ENCODE measurements at regions not wholly inside any gene's neighbourhood (a gene's known extent, or its start where the extent isn't known, plus 50 kb on each side); places are given as distances from the start of the nearest gene placed in this dataset.

- DNase-seq (ENCODE audit: low read depth, low spot score) (no peak), FAIRE-seq (no peak)
- dilution Hi-C loops (cut with MboI; ENCODE audit: extremely low pct_ligation_motif_present, low sequenced_read_pairs), result no loop called here
- Histone ChIP-seq H3K9me1 (ENCODE audit: control insufficient read depth, extremely low read depth, insufficient read depth, low read length) (no peaks in the 10 kb centered on the region), H2AFZ (ENCODE audit: control insufficient read depth, low read length) (no peak overlapping the region), H3K4me2 (ENCODE audit: control insufficient read depth, extremely low read depth, insufficient read depth, low read depth, low read length) (no peak overlapping the region), H3K36me3 (ENCODE audit: control insufficient read depth in 2 of 2, extremely low read depth in 1 of 2, insufficient read depth in 2 of 2, low read length in 2 of 2) (no peaks in the 10 kb centered on the region), H3K9me3 (ENCODE audit: control insufficient read depth, low read depth, low read length) (no peaks in the 10 kb centered on the region), H3K9ac (ENCODE audit: control insufficient read depth, extremely low read depth, insufficient read depth, low read length) (no peak overlapping the region), H3K27me3 (ENCODE audit: control insufficient read depth, extremely low read depth, insufficient read depth, low read length) (no peaks in the 10 kb centered on the region), H4K20me1 (ENCODE audit: control insufficient read depth, extremely low read depth, insufficient read depth, low read length) (no peaks in the 10 kb centered on the region), H3K4me3 (ENCODE audit: control insufficient read depth in 2 of 3, extremely low read depth in 1 of 3, insufficient read depth in 2 of 3, low read depth in 1 of 3, low read length in 3 of 3) (no peak overlapping the region), H3K4me1 (ENCODE audit: control insufficient read depth, extremely low read depth, insufficient read depth, low read length) (peaks cover 4% of the 10 kb centered on the region), H3K27ac (ENCODE audit: control insufficient read depth, insufficient read depth, low read length) (no peak overlapping the region), H3K79me2 (ENCODE audit: control insufficient read depth, insufficient read depth, low read length) (no peaks in the 10 kb centered on the region)
- TF ChIP-seq EZH2 (IDR thresholded peaks at IDR 0.05; ENCODE audit: low read length) (no peak), CTCF (optimal IDR thresholded peaks at IDR 0.05 in 1 of 3, IDR thresholded peaks at IDR 0.05 in 1 of 3, conservative IDR thresholded peaks at IDR 0.05 in 1 of 3; ENCODE audit: extremely low read depth in 1 of 3, insufficient read depth in 2 of 3, low read length in 3 of 3) (no peak)
Observed at GRCh38 chr11:92443199-92443598, 218.6 kb downstream of the FAT3 start.

GRCh38 chr11:92447586-92447985, 223.0 kb downstream of the FAT3 start:
- Histone ChIP-seq H3K79me2 (ENCODE audit: control insufficient read depth, insufficient read depth, low read length) (no peaks in the 10 kb centered on the region), H3K4me2 (ENCODE audit: control insufficient read depth, extremely low read depth, insufficient read depth, low read depth, low read length) (no peak overlapping the region), H2AFZ (ENCODE audit: control insufficient read depth, low read length) (no peak overlapping the region), H3K9ac (ENCODE audit: control insufficient read depth, extremely low read depth, insufficient read depth, low read length) (no peak overlapping the region), H4K20me1 (ENCODE audit: control insufficient read depth, extremely low read depth, insufficient read depth, low read length) (no peaks in the 10 kb centered on the region), H3K4me3 (ENCODE audit: control insufficient read depth in 2 of 3, extremely low read depth in 1 of 3, insufficient read depth in 2 of 3, low read depth in 1 of 3, low read length in 3 of 3) (no peak overlapping the region), H3K4me1 (ENCODE audit: control insufficient read depth, extremely low read depth, insufficient read depth, low read length) (peaks cover 4% of the 10 kb centered on the region), H3K36me3 (ENCODE audit: control insufficient read depth in 2 of 2, extremely low read depth in 1 of 2, insufficient read depth in 2 of 2, low read length in 2 of 2) (no peaks in the 10 kb centered on the region), H3K27ac (ENCODE audit: control insufficient read depth, insufficient read depth, low read length) (no peak overlapping the region), H3K9me3 (ENCODE audit: control insufficient read depth, low read depth, low read length) (no peaks in the 10 kb centered on the region), H3K9me1 (ENCODE audit: control insufficient read depth, extremely low read depth, insufficient read depth, low read length) (no peaks in the 10 kb centered on the region), H3K27me3 (ENCODE audit: control insufficient read depth, extremely low read depth, insufficient read depth, low read length) (no peaks in the 10 kb centered on the region)
- dilution Hi-C loops (cut with MboI; ENCODE audit: extremely low pct_ligation_motif_present, low sequenced_read_pairs), result no loop called here
- FAIRE-seq, result no peak
- TF ChIP-seq CTCF (optimal IDR thresholded peaks at IDR 0.05 in 1 of 3, IDR thresholded peaks at IDR 0.05 in 1 of 3, conservative IDR thresholded peaks at IDR 0.05 in 1 of 3; ENCODE audit: extremely low read depth in 1 of 3, insufficient read depth in 2 of 3, low read length in 3 of 3) (no peak), EZH2 (IDR thresholded peaks at IDR 0.05; ENCODE audit: low read length) (no peak)
- no peak for DNase-seq (ENCODE audit: low read depth, low spot score)

All from keratinocyte (primary cell).